ENCODE measurements at regions not wholly inside any gene's neighbourhood (a gene's known extent, or its start where the extent isn't known, plus 50 kb on each side); places are given as distances from the start of the nearest gene placed in this dataset.

GRCh38 chr17:70473049-70473448, 303.7 kb downstream of the KCNJ2 start:
- no peak for TF ChIP-seq EZH2phosphoT487 (conservative IDR thresholded peaks at IDR 0.05; ENCODE audit: low read length)
- TF ChIP-seq, protein P1, sequence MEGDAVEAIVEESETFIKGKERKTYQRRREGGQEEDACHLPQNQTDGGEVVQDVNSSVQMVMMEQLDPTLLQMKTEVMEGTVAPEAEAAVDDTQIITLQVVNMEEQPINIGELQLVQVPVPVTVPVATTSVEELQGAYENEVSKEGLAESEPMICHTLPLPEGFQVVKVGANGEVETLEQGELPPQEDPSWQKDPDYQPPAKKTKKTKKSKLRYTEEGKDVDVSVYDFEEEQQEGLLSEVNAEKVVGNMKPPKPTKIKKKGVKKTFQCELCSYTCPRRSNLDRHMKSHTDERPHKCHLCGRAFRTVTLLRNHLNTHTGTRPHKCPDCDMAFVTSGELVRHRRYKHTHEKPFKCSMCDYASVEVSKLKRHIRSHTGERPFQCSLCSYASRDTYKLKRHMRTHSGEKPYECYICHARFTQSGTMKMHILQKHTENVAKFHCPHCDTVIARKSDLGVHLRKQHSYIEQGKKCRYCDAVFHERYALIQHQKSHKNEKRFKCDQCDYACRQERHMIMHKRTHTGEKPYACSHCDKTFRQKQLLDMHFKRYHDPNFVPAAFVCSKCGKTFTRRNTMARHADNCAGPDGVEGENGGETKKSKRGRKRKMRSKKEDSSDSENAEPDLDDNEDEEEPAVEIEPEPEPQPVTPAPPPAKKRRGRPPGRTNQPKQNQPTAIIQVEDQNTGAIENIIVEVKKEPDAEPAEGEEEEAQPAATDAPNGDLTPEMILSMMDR (IDR thresholded peaks at IDR 0.05; ENCODE audit: insufficient read depth, low read length, poor library complexity, severe bottlenecking), result no peak
- H3K9me3 ChIP-seq (ENCODE audit: insufficient read depth, low read length), result no peaks in the 10 kb centered on the region
- no peaks in the 10 kb centered on the region for H4K20me1 ChIP-seq (ENCODE audit: low read depth, low read length)
- no peaks in the 10 kb centered on the region for H3K36me3 ChIP-seq (ENCODE audit: low read length)
- H3K9me2 ChIP-seq (replicated peaks; ENCODE audit: insufficient read depth, low read length), result no peaks in the 10 kb centered on the region
- H3K79me2 ChIP-seq (ENCODE audit: insufficient read depth, low read length), result no peaks in the 10 kb centered on the region
- no peak overlapping the region for H3K9ac ChIP-seq (ENCODE audit: low read length)
- H3K27ac ChIP-seq (ENCODE audit: low read depth, low read length), result no peak overlapping the region
- H3K27me3 ChIP-seq (ENCODE audit: low read length), result no peaks in the 10 kb centered on the region
- H3F3A ChIP-seq (ENCODE audit: insufficient read depth), result no peaks in the 10 kb centered on the region
- H3K4me3 ChIP-seq (ENCODE audit: insufficient read depth, low read length, poor library complexity, severe bottlenecking), result no peak overlapping the region
- H2AFZ ChIP-seq (ENCODE audit: low read depth, low read length, severe bottlenecking), result no peak overlapping the region
- H3K4me2 ChIP-seq (ENCODE audit: low read depth, low read length, poor library complexity, severe bottlenecking), result no peak overlapping the region

- no peak for TF ChIP-seq EZH2phosphoT487 (conservative IDR thresholded peaks at IDR 0.05; ENCODE audit: low read length)
- TF ChIP-seq, protein P1 (IDR thresholded peaks at IDR 0.05; ENCODE audit: insufficient read depth, low read length, poor library complexity, severe bottlenecking), result no peak
- no peaks in the 10 kb centered on the region for H3K27me3 ChIP-seq (ENCODE audit: low read length)
- no peaks in the 10 kb centered on the region for H3F3A ChIP-seq (ENCODE audit: insufficient read depth)
- no peak overlapping the region for H2AFZ ChIP-seq (ENCODE audit: low read depth, low read length, severe bottlenecking)
- no peak overlapping the region for H3K9ac ChIP-seq (ENCODE audit: low read length)
- H3K4me2 ChIP-seq (ENCODE audit: low read depth, low read length, poor library complexity, severe bottlenecking), result no peak overlapping the region
- H4K20me1 ChIP-seq (ENCODE audit: low read depth, low read length), result no peaks in the 10 kb centered on the region
- H3K9me2 ChIP-seq (replicated peaks; ENCODE audit: insufficient read depth, low read length), result no peaks in the 10 kb centered on the region
- no peak overlapping the region for H3K4me3 ChIP-seq (ENCODE audit: insufficient read depth, low read length, poor library complexity, severe bottlenecking)
- H3K79me2 ChIP-seq (ENCODE audit: insufficient read depth, low read length), result no peaks in the 10 kb centered on the region
- H3K9me3 ChIP-seq (ENCODE audit: insufficient read depth, low read length), result no peaks in the 10 kb centered on the region
- no peaks in the 10 kb centered on the region for H3K36me3 ChIP-seq (ENCODE audit: low read length)
- no peak overlapping the region for H3K27ac ChIP-seq (ENCODE audit: low read depth, low read length)
These were observed 307.0 kb downstream of the KCNJ2 start for GRCh38 chr17:70476368-70476767.

DNA sequence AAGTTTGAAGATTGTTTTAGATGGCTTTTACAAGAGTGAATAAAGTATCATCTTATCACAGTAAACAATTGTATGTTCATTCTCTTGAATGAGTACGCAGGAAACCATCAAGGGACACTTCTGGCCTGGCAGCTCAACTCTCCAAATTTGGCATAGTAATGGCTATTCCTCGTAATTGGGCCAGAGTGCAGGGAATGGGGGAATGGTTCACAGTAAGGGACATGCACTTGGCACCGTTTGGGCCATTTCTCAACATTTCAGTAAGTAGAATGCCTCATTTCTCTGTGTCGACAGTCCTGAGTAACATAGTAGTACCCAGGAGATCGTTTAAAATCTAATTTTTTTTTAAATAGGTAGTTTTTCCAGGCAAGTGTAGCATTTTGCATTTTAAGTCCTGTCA, 309.6 kb downstream of the KCNJ2 start:
- H2AFZ ChIP-seq (ENCODE audit: low read depth, low read length, severe bottlenecking), result no peak overlapping the region
- H3K9ac ChIP-seq (ENCODE audit: low read length), result no peak overlapping the region
- H3F3A ChIP-seq (ENCODE audit: insufficient read depth), result no peaks in the 10 kb centered on the region

More for the DNA sequence above, 309.6 kb downstream of the KCNJ2 start:
- TF ChIP-seq, protein P1 (IDR thresholded peaks at IDR 0.05; ENCODE audit: insufficient read depth, low read length, poor library complexity, severe bottlenecking), result no peak
- no peak for TF ChIP-seq EZH2phosphoT487 (conservative IDR thresholded peaks at IDR 0.05; ENCODE audit: low read length)
- Histone ChIP-seq H3K36me3 (ENCODE audit: low read length) (no peaks in the 10 kb centered on the region), H3K9me3 (ENCODE audit: insufficient read depth, low read length) (no peaks in the 10 kb centered on the region), H3K79me2 (ENCODE audit: insufficient read depth, low read length) (no peaks in the 10 kb centered on the region), H3K4me2 (ENCODE audit: low read depth, low read length, poor library complexity, severe bottlenecking) (no peak overlapping the region), H3K27me3 (ENCODE audit: low read length) (no peaks in the 10 kb centered on the region), H3K9me2 (replicated peaks; ENCODE audit: insufficient read depth, low read length) (no peaks in the 10 kb centered on the region), H3K4me3 (ENCODE audit: insufficient read depth, low read length, poor library complexity, severe bottlenecking) (no peak overlapping the region), H3K27ac (ENCODE audit: low read depth, low read length) (no peak overlapping the region), H4K20me1 (ENCODE audit: low read depth, low read length) (no peaks in the 10 kb centered on the region)
